SK-N-MC (cell line): ENCODE measurements at regions not wholly inside any gene's neighbourhood (a gene's known extent, or its start where the extent isn't known, plus 50 kb on each side); places are given as distances from the start of the nearest gene placed in this dataset.

Experiments
- EZH2 ChIP-seq: fragments of 200-600 bp; sonication (generic); IDR thresholded peaks from one replicate; pipeline ENCODE4 v1.6.1; 2017; ENCODE audit warnings: antibody characterized with exemption
- FOXP2 ChIP-seq: optimal IDR thresholded peaks from 2 replicates; pipeline ENCODE3; 2011; ENCODE audit warnings: mild to moderate bottlenecking, moderate library complexity; ENCODE audit not compliant: insufficient read depth; ENCODE audit errors: extremely low read length, control extremely low read depth
- POLR2AphosphoS5 ChIP-seq: IDR thresholded peaks from 2 replicates; pipeline ENCODE4 v1.6.1; 2012; ENCODE audit warnings: mild to moderate bottlenecking, low read depth, low read length, borderline replicate concordance

DNA sequence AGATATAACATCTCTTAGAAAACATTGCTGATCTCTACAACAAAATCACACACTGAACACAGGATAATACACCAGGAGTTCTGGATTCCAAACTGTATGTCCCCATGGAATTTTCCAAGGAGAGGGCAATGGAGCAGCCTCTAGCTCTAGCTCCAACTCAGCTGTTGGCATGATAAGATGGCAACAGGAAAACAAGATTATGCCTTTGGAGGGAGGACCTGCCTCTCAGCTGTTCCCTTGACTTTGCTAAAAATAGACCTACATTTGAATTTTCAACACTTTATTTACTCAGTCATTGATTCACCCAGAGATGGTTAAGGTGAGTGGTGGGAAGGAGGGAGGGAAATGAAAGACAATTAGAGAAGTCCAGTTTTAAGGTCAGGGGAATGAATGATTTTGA, 246.7 kb downstream of the ALDH8A1 start:
- TF ChIP-seq POLR2AphosphoS5 = no peak
- TF ChIP-seq EZH2 = no peak
- no peak for TF ChIP-seq FOXP2
